IMR-90 (cell line): ENCODE measurements at regions not wholly inside any gene's neighbourhood (a gene's known extent, or its start where the extent isn't known, plus 50 kb on each side); places are given as distances from the start of the nearest gene placed in this dataset.

ENCODE experiments used
- ATAC-seq: fragments of 200-7000 bp; cut with Tn5 transposase; 2 replicates; pipeline ENCODE4 v1.9.1; 2020; ENCODE audit warnings: low read depth, mild to moderate bottlenecking, moderate library complexity
- BruUV-seq: library from RNA; stranded (reverse); fragments of 400-500 nt; replicated peaks from 2 replicates; lab custom pipeline; 2021; lab: Mats Ljungman, UMichigan
- CTCF ChIA-PET: fragments of 300-600 bp; formaldehyde crosslinking; extraction: SDS; loops from one replicate; lab custom pipeline; 2021; ENCODE audit warnings: antibody characterized with exemption; lab: Yijun Ruan, JAX
- POLR2A ChIA-PET: fragments of 300-600 bp; sonication (Branson Sonifier 250); formaldehyde crosslinking; loops from one replicate; lab custom pipeline; 2022; ENCODE audit warnings: antibody characterized with exemption; ENCODE audit not compliant: unreplicated experiment; lab: Charles Lee
- DNase-seq: peaks from one replicate; pipeline ENCODE4 v3.0.0; 2013
- H2AFZ ChIP-seq: replicated peaks from 2 replicates; pipeline ENCODE3; 2013; ENCODE audit warnings: low read length, mild to moderate bottlenecking; ENCODE audit not compliant: poor library complexity
- H2AK5ac ChIP-seq: 2 replicates; pipeline ENCODE4 v1.6.1; 2013; ENCODE audit warnings: low read depth, low read length, inconsistent platforms
- H2AK9ac ChIP-seq: replicated peaks from 2 replicates; pipeline ENCODE3; 2013; ENCODE audit warnings: mild to moderate bottlenecking, low read depth, low read length, moderate library complexity; ENCODE audit not compliant: poor library complexity
- H2BK120ac ChIP-seq: 2 replicates; pipeline ENCODE4 v1.6.1; 2013; ENCODE audit warnings: low read depth, low read length, inconsistent platforms
- H2BK15ac ChIP-seq: 3 replicates; pipeline ENCODE4 v1.6.1; 2013; ENCODE audit warnings: low read depth, low read length, inconsistent platforms
- H2BK20ac ChIP-seq: 2 replicates; pipeline ENCODE4 v1.6.1; 2013; ENCODE audit warnings: low read depth, mild to moderate bottlenecking, inconsistent platforms, low read length, moderate library complexity
- H2BK5ac ChIP-seq: 2 replicates; pipeline ENCODE4 v1.6.1; 2013; ENCODE audit warnings: mild to moderate bottlenecking, low read depth, low read length, inconsistent platforms; ENCODE audit not compliant: poor library complexity, severe bottlenecking
- H3K14ac ChIP-seq: replicated peaks from 2 replicates; pipeline ENCODE4 v1.6.1; 2013; ENCODE audit warnings: low read depth, low read length, inconsistent platforms
- H3K18ac ChIP-seq: 2 replicates; pipeline ENCODE4 v1.6.1; 2013; ENCODE audit warnings: low read depth, low read length, control low read depth
- H3K23ac ChIP-seq: 2 replicates; pipeline ENCODE4 v1.6.1; 2013; ENCODE audit warnings: low read depth, low read length, inconsistent platforms
- H3K27ac ChIP-seq: 2 replicates; pipeline ENCODE4 v1.5.1; 2013; ENCODE audit warnings: mild to moderate bottlenecking, control low read depth, low read length; ENCODE audit not compliant: insufficient read depth
- H3K27me3 ChIP-seq: 2 replicates; pipeline ENCODE4 v1.6.1; 2013; ENCODE audit warnings: low read length; ENCODE audit not compliant: control insufficient read depth, insufficient read depth
- H3K36me3 ChIP-seq: 2 replicates; pipeline ENCODE4 v1.6.1; 2013; ENCODE audit warnings: low read length, mixed read lengths; ENCODE audit not compliant: control insufficient read depth, insufficient read depth
- H3K4ac ChIP-seq: 2 replicates; pipeline ENCODE4 v1.6.1; 2013; ENCODE audit warnings: low read depth, low read length, inconsistent platforms
- H3K4me1 ChIP-seq: 2 replicates; pipeline ENCODE4 v1.6.1; 2013; ENCODE audit warnings: low read length, mixed read lengths; ENCODE audit not compliant: control insufficient read depth, insufficient read depth
- H3K4me2 ChIP-seq: 2 replicates; pipeline ENCODE4 v1.6.1; 2013; ENCODE audit warnings: low read depth, mild to moderate bottlenecking, control low read depth, low read length, moderate library complexity
- H3K4me3 ChIP-seq: 2 replicates; pipeline ENCODE4 v1.5.1; 2013; ENCODE audit warnings: low read depth, mild to moderate bottlenecking, control low read depth, low read length, moderate library complexity; ENCODE audit not compliant: insufficient read depth
- H3K56ac ChIP-seq: 2 replicates; pipeline ENCODE4 v1.6.1; 2013; ENCODE audit warnings: low read length, inconsistent platforms; ENCODE audit not compliant: insufficient read depth; ENCODE audit errors: extremely low read depth
- H3K79me1 ChIP-seq, 2 experiments: 2 replicates each; pipeline ENCODE4 v1.6.1; 2013; ENCODE audit warnings: low read length in 2 of 2, inconsistent platforms in 1 of 2, low read depth in 1 of 2
- H3K9ac ChIP-seq: 2 replicates; pipeline ENCODE4 v1.6.1; 2013; ENCODE audit warnings: low read depth, low read length, control low read depth
- H3K9me1 ChIP-seq: 2 replicates; pipeline ENCODE4 v1.6.1; 2013; ENCODE audit warnings: low read length, inconsistent platforms; ENCODE audit not compliant: insufficient read depth
- H3K9me3 ChIP-seq: 2 replicates; pipeline ENCODE4 v1.6.1; 2013; ENCODE audit warnings: low read length; ENCODE audit not compliant: control insufficient read depth, insufficient read depth
- H4K20me1 ChIP-seq: 2 replicates; pipeline ENCODE4 v1.6.1; 2013; ENCODE audit warnings: low read length, inconsistent platforms; ENCODE audit not compliant: insufficient read depth
- H4K5ac ChIP-seq: 2 replicates; pipeline ENCODE4 v1.6.1; 2013; ENCODE audit warnings: mild to moderate bottlenecking, low read depth, low read length, control low read depth
- H4K8ac ChIP-seq, 2 experiments: 2 replicates each; pipeline ENCODE4 v1.6.1; 2013; ENCODE audit warnings: low read depth in 2 of 2, low read length in 2 of 2, control low read depth in 1 of 2, inconsistent platforms in 1 of 2
- H4K91ac ChIP-seq: 2 replicates; pipeline ENCODE4 v1.6.1; 2013; ENCODE audit warnings: low read depth, low read length, inconsistent platforms; ENCODE audit not compliant: insufficient read depth
- BHLHE40 ChIP-seq: fragments of 150-350 bp; IDR thresholded peaks from 2 replicates; pipeline ENCODE4 v1.6.1; 2016; ENCODE audit warnings: mild to moderate bottlenecking, low read depth, low read length
- CEBPB ChIP-seq: IDR thresholded peaks from 2 replicates; pipeline ENCODE4 v1.6.1; 2012; ENCODE audit warnings: low read depth, low read length, improper control_type of control experiment
- CHD1 ChIP-seq: IDR thresholded peaks from 2 replicates; pipeline ENCODE4 v1.6.1; 2012; ENCODE audit warnings: low read depth, low read length, improper control_type of control experiment
- CTCF ChIP-seq: conservative IDR thresholded peaks from 2 replicates; pipeline ENCODE4 v1.5.1; 2012; ENCODE audit warnings: mild to moderate bottlenecking, low read depth, low read length, improper control_type of control experiment
- ELK1 ChIP-seq: fragments of 150-350 bp; IDR thresholded peaks from 2 replicates; pipeline ENCODE4 v1.6.1; 2016; ENCODE audit warnings: low read depth, mild to moderate bottlenecking, low read length, moderate library complexity, borderline replicate concordance
- FOS ChIP-seq: fragments of 150-350 bp; IDR thresholded peaks from 2 replicates; pipeline ENCODE4 v1.6.1; 2016; ENCODE audit warnings: low read depth, low read length
- MAFK ChIP-seq: IDR thresholded peaks from 2 replicates; pipeline ENCODE4 v1.6.1; 2012; ENCODE audit warnings: low read depth, low read length, improper control_type of control experiment
- MAZ ChIP-seq: IDR thresholded peaks from 2 replicates; pipeline ENCODE4 v1.6.1; 2012; ENCODE audit warnings: low read depth, mild to moderate bottlenecking, low read length, improper control_type of control experiment, moderate library complexity, borderline replicate concordance
- MXI1 ChIP-seq: IDR thresholded peaks from 2 replicates; pipeline ENCODE4 v1.6.1; 2012; ENCODE audit warnings: low read depth, mild to moderate bottlenecking, low read length, moderate library complexity, borderline replicate concordance
- NFE2L2 ChIP-seq: fragments of 150-350 bp; IDR thresholded peaks from 2 replicates; pipeline ENCODE4 v1.6.1; 2016; ENCODE audit warnings: low read depth, mild to moderate bottlenecking, low read length
- POLR2A ChIP-seq: IDR thresholded peaks from 2 replicates; pipeline ENCODE4 v1.6.1; 2012; ENCODE audit warnings: mild to moderate bottlenecking, low read depth, low read length
- RAD21 ChIP-seq: IDR thresholded peaks from 2 replicates; pipeline ENCODE4 v1.6.1; 2012; ENCODE audit warnings: low read length, improper control_type of control experiment
- RCOR1 ChIP-seq: IDR thresholded peaks from 2 replicates; pipeline ENCODE4 v1.6.1; 2012; ENCODE audit warnings: mild to moderate bottlenecking, low read length, improper control_type of control experiment; ENCODE audit not compliant: insufficient replicate concordance
- RFX5 ChIP-seq: IDR thresholded peaks from 2 replicates; pipeline ENCODE4 v1.8.0; 2012; ENCODE audit warnings: low read depth, mild to moderate bottlenecking, low read length, moderate library complexity
- SMC3 ChIP-seq: fragments of 150-350 bp; IDR thresholded peaks from 2 replicates; pipeline ENCODE4 v1.6.1; 2016; ENCODE audit warnings: low read depth, mild to moderate bottlenecking, antibody characterized with exemption, low read length, moderate library complexity
- USF2 ChIP-seq: fragments of 150-350 bp; IDR thresholded peaks from 2 replicates; pipeline ENCODE4 v1.6.1; 2017; ENCODE audit warnings: mild to moderate bottlenecking, antibody characterized with exemption, low read length, low read depth
- WGBS, 2 experiments: methylation state at CpG; one replicate each; pipeline versions ENCODE4 v1.1.5 to v1.1.7; 2013; ENCODE audit warnings: missing lambda C conversion rate in 2 of 2; ENCODE audit not compliant: insufficient read length in 1 of 2; ENCODE audit errors: extremely low coverage in 2 of 2; 5-methylcytosine and 5-hydroxymethylcytosine counted together
- dilution Hi-C: fragments of 300-500 bp; cut with HindIII; formaldehyde crosslinking; loops from one replicate; pipeline ENCODE4 v1.14.3; 2018; ENCODE audit warnings: low sequenced_read_pairs; ENCODE audit not compliant: unreplicated experiment
- in situ Hi-C: fragments of 300-500 bp; cut with MboI; formaldehyde crosslinking; loops from 3 replicates; pipeline ENCODE4 v1.14.3; 2019; ENCODE audit warnings: low sequenced_read_pairs, inconsistent platforms, mixed read lengths
- intact Hi-C: fragments of 100-400 bp; cut with micrococcal nuclease; formaldehyde crosslinking; loops from 2 replicates; pipeline ENCODE4 v1.10.0; 2022

- no peak overlapping the region for H3K56ac ChIP-seq
- ATAC-seq = no peak
- no TSS peak for BruUV-seq
- no peak overlapping the region for H4K5ac ChIP-seq
- no peak overlapping the region for H3K4me3 ChIP-seq
- ChIA-PET POLR2A (no interaction called here), CTCF (no interaction called here)
- H2BK120ac ChIP-seq = no peak overlapping the region
- no peak overlapping the region for H4K91ac ChIP-seq
- H3K4ac ChIP-seq = no peak overlapping the region
- no peaks in the 10 kb centered on the region for H3K9me3 ChIP-seq
- H3K36me3 ChIP-seq = no peaks in the 10 kb centered on the region
- no peak overlapping the region for H4K8ac ChIP-seq
- no peak overlapping the region; the same call in 2 of the 3 replicates for H2BK15ac ChIP-seq
- in situ Hi-C loops = no loop called here
- no peak overlapping the region for H2BK20ac ChIP-seq
- H3K27me3 ChIP-seq = no peaks in the 10 kb centered on the region; the same call in none of the 2 replicates
- WGBS, 2 experiments = no CpG with 5 or more reads among the region's 1 CpG
- no peak overlapping the region for H3K18ac ChIP-seq
- TF ChIP-seq USF2 (no peak), RCOR1 (no peak), NFE2L2 (no peak), MAFK (no peak), SMC3 (no peak), RAD21 (no peak), RFX5 (no peak), CEBPB (no peak), CTCF (no peak), BHLHE40 (no peak), CHD1 (no peak), POLR2A (no peak), FOS (no peak), ELK1 (no peak), MAZ (no peak), MXI1 (no peak)
- intact Hi-C loops = no loop called here
- H3K27ac ChIP-seq = no peak overlapping the region
- no peak overlapping the region for H3K4me2 ChIP-seq
- no peak overlapping the region for H2AK9ac ChIP-seq
- H3K9me1 ChIP-seq = no peaks in the 10 kb centered on the region
- H2AK5ac ChIP-seq = no peak overlapping the region
- no peak overlapping the region for H2AFZ ChIP-seq
- no peaks in the 10 kb centered on the region for H3K79me1 ChIP-seq
- no peak overlapping the region for H3K14ac ChIP-seq
- H3K23ac ChIP-seq = no peak overlapping the region
- H3K9ac ChIP-seq = no peak overlapping the region
- dilution Hi-C loops = no loop called here
- H4K20me1 ChIP-seq = no peaks in the 10 kb centered on the region
- H3K4me1 ChIP-seq = no peaks in the 10 kb centered on the region
- no peak overlapping the region for H2BK5ac ChIP-seq
- DNase-seq = no peak
These were observed 533.9 kb downstream of the PLPP3 start for GRCh38 chr1:56045477-56045876.
